ENCODE measurements at regions not wholly inside any gene's neighbourhood (a gene's known extent, or its start where the extent isn't known, plus 50 kb on each side); places are given as distances from the start of the nearest gene placed in this dataset.

DNA sequence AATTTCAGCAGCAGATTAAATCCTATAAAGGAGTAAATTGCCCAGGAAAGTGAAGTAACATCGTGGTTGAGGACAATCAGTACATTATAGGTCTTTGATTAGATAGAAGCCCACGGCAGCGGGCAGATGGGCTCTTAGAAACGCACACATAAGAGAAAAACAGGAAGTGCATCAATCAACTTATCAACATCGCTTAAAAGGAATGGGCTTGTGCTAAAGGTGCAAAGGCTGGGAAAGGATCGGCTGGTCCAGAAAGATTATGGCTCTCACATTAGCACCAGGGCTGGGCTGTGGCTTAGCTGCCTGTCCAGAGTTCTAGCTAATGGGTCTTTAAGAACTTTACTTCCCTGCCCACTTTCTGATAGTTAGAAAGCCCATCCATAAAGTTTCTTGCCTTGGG, 292.0 kb upstream of the TNRC6C start:
- DNase-seq = no peak

DNA sequence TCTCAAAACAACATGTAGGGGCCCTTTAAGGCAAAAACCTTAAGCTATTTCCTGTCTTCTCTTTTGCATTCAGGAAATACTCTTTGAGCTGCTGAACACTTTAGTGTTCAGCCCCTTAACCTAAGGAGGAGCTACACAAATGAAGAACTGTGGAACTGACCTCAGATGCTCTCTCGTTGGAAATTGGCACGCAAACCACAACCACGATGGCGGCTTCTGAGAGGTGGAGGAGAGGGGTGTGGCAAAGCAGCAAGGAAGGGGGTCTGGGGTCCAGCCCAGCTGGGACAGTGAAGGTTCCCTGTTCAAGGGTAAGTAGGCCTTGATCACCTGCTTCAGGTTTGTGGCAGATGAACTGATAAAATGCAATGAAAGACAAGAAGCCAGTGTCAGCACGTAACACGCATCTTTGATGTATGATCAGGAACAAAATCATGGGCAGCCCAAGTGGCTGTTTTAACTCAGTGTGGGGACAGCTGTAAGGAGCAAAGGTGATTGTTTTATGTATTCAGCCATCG, 291.6 kb upstream of the TNRC6C start:
- no peak for DNase-seq

DNA sequence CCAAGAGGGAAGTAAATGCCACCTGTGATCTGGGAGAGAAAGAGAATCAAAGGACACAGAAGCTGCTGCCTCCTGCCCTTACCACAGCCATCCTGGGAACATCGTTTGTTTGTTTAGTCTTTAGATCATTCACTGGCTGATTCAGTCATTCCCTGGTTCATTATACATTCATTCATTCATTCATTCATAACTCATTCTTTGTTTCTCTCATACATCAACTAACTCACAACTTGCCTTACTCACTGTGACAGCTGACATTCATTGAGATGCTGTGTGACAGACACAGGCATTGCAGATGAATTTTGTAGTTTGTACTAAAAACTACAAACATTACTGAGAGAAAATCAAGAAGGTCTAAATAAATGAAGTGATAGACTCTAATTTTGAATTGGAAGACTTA, 291.0 kb upstream of the TNRC6C start:
- DNase-seq = no peak

- no peak for DNase-seq
Observed at GRCh38 chr17:77668518-77668917, 290.0 kb upstream of the TNRC6C start.

DNA sequence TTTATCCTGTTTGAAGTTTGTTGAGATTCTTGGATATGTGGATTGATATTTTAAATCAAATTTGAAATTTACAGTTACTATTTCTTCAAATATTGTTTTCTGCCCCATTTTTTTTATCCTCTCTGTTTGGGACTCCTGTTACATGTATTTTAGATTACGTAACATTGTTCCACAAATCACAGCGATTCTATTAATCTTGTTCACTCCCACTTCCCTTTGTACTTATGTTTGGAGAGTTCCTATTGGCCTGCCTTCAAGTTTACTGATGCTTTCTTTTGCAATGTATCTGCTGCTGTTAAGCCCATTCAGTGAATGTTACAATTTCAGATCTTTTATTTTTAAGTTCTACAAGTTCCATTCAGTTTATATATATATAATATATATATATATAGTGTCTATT, 288.3 kb upstream of the TNRC6C start:
- DNase-seq = no peak

DNA sequence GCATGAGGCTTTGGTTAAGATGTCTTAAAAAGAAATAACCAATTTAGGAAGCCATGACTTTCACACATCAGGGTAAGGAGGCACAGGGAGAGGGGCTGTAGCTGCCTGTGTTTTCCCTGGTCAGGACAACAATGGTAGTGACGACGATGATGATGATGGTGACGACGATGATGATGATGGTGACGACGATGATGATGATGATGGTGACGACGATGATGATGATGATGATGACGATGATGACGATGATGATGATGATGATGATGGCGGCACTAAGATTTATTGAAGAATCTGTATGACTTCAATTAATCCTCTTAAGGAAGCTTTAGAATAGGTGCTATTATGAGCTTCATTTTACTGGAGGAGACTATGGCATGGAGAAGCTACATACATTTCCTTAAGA, 284.1 kb upstream of the TNRC6C start:
- DNase-seq = no peak

GRCh38 chr17:77675411-77675810, 283.1 kb upstream of the TNRC6C start:
- no peak for DNase-seq

- DNase-seq = no peak
Observed at GRCh38 chr17:77675816-77676215, 282.7 kb upstream of the TNRC6C start.

- DNase-seq = no peak
Observed at GRCh38 chr17:77676237-77676661, 282.3 kb upstream of the TNRC6C start.

DNA sequence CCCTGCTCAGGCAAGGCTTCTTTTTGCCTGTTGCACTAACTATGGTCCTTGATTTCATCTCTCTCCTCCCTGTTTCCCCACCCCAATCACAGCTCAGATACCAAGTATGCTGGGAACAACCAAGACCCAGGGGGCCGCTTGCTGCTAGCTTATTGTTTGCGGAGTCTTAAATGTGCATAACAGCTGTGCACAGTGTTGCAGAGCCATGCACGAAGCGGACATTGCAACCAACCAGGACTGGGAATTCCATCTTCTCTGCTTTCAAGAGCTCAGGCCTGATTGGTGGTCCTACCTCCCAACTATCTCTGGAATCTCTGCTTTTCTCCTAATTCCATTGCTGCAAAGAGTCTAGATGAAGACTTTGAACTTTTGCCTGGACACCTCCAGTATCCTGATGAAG, 281.3 kb upstream of the TNRC6C start:
- DNase-seq = peak; percentile 70

DNA sequence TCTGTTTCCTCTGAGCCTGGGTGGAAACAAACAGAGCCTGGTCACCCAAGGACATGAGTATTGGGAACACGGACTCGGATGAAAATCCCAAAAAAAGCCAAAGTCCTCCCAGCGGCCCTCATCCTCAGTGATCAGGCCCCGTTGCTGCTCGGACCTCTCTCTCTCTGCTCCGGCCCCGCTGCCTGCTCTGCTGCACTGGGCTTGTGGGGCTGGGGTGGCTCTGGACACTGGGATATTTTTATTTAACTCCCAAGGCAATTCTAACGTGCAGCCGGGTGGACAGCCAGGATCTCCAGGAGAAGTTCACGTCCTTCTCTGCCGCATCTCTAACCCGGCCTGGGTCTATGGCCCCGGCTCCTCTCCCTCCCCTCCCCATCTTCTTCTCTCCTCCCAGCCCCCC, 280.9 kb upstream of the TNRC6C start:
- no peak for DNase-seq

- no peak for DNase-seq
Observed at GRCh38 chr17:77679589-77679988, 278.9 kb upstream of the TNRC6C start.

GRCh38 chr17:77681861-77682260, 276.6 kb upstream of the TNRC6C start:
- DNase-seq = peak; percentile 86

- DNase-seq = no peak
Observed at GRCh38 chr17:77684803-77685798, 273.4 kb upstream of the TNRC6C start.

- DNase-seq = no peak
Observed at GRCh38 chr17:77685881-77686486, 272.5 kb upstream of the TNRC6C start.

DNA sequence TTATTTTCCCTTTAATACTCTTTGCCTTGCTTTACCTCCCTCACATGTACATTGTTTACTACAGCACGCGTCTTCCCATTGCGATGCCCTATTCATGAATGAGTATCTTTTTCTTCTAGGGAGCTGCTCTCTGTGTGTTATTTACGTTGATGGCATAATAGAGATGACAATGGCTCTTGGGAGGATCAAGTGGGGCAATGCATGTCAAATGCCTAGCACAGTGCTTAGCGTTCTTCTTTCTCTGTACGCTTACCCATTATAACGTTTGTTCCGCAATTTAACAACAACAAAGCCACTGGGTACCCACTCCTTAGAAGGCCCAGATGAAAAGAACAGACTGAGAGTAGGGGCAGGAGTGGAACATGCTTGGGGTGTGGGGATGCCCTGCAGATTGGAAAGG, 271.6 kb upstream of the TNRC6C start:
- DNase-seq = no peak

GRCh38 chr17:77687417-77687816, 271.1 kb upstream of the TNRC6C start:
- no peak for DNase-seq

- DNase-seq = no peak
Observed at GRCh38 chr17:77687921-77688320, 270.6 kb upstream of the TNRC6C start.

GRCh38 chr17:77688369-77688768, 270.1 kb upstream of the TNRC6C start:
- no peak for DNase-seq

GRCh38 chr17:77690271-77691161, 268.0 kb upstream of the TNRC6C start:
- DNase-seq = peak; percentile 85

GRCh38 chr17:77691216-77692085, 267.1 kb upstream of the TNRC6C start:
- no peak for DNase-seq

DNA sequence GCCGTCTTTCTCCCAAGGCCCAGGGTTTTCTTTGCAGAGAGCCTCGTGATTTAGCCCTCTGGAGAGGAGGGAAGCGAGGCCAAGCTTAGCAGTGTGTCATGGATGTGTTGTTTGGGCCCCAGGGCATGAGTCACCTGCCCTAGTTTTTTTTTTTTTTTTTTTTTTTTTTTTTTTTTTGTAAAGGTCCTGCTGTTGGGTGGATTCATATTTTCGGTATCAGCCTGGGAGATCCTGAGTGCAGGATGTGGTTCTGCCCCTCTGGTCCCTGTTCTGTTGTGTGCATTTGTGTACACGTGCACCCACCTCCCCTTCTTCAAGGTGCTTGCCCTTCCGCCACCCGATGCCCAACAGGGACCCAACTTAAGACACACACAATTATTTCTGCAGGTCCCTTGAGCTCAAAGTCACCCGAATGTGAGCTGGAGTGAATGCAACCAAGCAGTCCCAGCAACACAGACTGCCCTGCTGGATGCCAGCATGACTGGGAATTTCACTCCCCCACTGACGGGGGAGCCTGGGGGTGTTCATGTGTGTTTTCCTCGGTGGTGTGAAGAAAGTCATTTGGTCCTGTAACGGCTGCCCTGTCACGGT, 265.8 kb upstream of the TNRC6C start:
- DNase-seq = no peak
